HG02852 (cell line): ENCODE measurements at regions not wholly inside any gene's neighbourhood (a gene's known extent, or its start where the extent isn't known, plus 50 kb on each side); places are given as distances from the start of the nearest gene placed in this dataset.

Source experiments
- ATAC-seq: cut with Tn5 transposase; IDR thresholded peaks from one replicate; pipeline ENCODE4 v1.9.1; 2021; ENCODE audit warnings: mild to moderate bottlenecking, moderate library complexity; ENCODE audit not compliant: unreplicated experiment

- ATAC-seq, result no peak
Measured at GRCh38 chr6:76702187-76702586, 629.7 kb upstream of the IMPG1 start.

GRCh38 chr6:76701610-76702009 is 629.1 kb upstream of the IMPG1 start:
- no peak for ATAC-seq

GRCh38 chr6:76697585-76697984 is 625.1 kb upstream of the IMPG1 start:
- no peak for ATAC-seq

GRCh38 chr6:76694795-76695194 is 622.3 kb upstream of the IMPG1 start:
- no peak for ATAC-seq

GRCh38 chr6:76684875-76685274 is 612.4 kb upstream of the IMPG1 start:
- no peak for ATAC-seq

GRCh38 chr6:76683985-76684384 is 611.5 kb upstream of the IMPG1 start:
- ATAC-seq, result no peak

DNA sequence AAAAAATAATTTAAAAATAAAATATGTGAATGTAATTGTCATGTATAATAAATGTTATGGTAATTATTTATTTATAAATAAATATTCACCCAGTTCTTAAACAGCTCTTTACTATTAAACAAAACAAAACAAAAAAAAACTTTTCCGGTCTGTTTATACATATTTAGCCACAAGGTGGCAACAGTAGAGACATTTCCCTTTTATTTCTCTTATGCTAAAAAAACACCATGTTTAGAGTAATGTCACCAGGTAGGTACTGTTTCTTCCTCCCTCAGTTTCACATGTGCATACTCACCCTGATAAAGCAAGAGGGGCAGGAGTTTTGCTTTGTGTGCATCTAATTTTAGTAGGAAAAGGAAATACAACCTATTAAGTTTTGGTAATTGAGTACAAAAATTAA is 610.4 kb upstream of the IMPG1 start:
- no peak for ATAC-seq

DNA sequence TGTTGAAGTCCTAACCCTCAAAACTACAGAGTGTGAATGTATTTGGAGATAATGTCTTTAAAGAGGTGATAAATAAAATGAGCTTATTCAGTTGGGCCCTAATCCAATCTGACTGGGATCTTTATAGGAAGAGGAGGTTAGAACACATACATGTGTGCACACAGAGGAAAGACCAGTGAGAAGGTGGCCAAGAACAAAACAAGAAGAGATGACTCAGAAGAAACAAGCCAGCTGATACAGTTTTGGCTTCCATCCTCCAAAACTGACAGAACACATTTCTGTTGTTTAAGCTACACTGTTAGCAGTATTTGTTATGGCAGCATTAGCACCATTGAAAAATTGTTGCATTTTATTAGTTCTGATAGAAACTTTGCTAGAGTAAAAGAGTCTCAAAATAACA is 609.3 kb upstream of the IMPG1 start:
- no peak for ATAC-seq

GRCh38 chr6:76677017-76677416 is 604.6 kb upstream of the IMPG1 start:
- ATAC-seq, result no peak

GRCh38 chr6:76671751-76672150 is 599.3 kb upstream of the IMPG1 start:
- ATAC-seq, result no peak

GRCh38 chr6:76644231-76644630 is 571.8 kb upstream of the IMPG1 start:
- ATAC-seq, result no peak

GRCh38 chr6:76639941-76640340 is 567.5 kb upstream of the IMPG1 start:
- no peak for ATAC-seq

- ATAC-seq, result no peak
Measured at GRCh38 chr6:76634695-76635094, 562.2 kb upstream of the IMPG1 start.

DNA sequence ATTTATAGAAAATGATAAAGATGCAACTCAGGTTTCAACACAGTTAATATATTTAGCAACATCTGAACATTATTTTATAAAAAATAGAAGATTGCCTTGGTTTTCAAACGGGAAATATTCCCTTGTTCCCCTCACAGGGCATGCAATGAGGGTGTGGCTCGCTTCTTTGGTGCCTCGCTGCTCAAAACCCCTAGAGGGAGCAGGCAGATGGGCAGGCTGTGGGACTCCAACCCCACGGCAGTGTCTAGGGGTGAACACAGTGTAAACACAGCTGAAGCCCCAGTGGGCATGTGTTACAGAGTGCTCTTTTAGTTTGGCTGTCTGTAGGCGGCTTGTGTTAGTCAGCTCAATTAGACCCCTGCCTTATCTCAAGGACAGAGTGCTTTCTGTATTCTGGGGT is 560.8 kb upstream of the IMPG1 start:
- ATAC-seq, result no peak

DNA sequence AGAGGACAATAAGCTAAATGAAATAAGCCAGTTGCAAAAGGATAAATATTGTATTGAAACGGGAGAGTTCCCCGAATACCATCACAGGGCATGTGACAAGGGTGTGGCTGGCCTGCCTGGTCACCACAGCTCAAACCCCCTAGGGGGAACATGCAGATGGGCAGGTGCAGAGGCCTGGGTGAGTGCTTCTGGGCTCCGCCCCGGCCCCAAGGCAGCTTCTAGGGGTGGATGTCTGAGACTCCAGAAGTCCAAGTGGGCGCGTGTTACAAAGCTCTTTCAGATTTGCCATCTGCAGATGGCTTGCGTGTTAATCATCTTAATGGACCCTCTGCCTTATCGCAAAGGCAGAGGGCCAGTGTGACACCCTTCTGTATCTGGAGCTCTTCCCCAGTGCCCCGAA is 559.2 kb upstream of the IMPG1 start:
- ATAC-seq, result no peak

DNA sequence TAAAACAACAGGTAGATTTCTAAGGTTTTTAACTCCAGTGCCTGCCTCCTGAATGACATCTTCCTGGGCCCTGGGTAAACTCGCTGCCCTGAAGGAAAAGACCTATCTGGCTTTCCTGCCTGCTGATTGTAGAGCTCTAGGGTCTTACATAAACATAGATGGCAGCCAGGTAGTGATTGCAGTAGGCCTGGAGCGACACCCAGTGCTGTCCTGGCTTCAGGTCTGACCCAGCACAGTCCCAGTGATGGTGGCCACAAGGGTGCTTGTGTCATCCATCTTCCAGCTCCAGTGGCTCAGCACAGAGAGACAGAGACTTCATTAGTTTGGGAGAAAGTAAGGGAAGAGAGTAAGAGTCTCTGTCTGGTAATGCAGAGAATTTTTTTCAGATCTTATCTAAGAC is 542.9 kb upstream of the IMPG1 start:
- ATAC-seq, result no peak

DNA sequence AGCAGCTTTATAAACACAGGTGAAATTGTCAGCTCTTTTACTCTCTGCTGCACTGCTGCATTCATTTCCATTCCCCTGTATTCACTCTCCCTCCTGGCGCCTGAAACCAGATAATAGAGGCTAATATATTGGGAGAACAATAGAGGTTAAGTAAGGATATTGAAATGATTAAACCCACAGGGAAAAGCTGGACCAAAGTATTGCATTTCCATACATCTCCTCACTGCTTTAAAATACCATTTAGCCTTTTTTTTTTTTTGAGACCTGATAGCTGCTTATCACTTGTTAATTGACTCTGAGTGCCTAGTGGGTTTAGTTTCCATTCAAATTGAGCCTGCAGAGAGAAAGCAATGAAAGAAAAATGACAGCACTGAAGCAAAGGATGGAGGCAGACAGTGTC is 540.5 kb upstream of the IMPG1 start:
- no peak for ATAC-seq

GRCh38 chr6:76609160-76609559 is 536.7 kb upstream of the IMPG1 start:
- ATAC-seq, result no peak

- ATAC-seq, result no peak
Measured at GRCh38 chr6:76594109-76594508, 521.6 kb upstream of the IMPG1 start.

- no peak for ATAC-seq
Measured at GRCh38 chr6:76593668-76594067, 521.2 kb upstream of the IMPG1 start.

- ATAC-seq, result no peak
Measured at GRCh38 chr6:76592566-76592965, 520.1 kb upstream of the IMPG1 start.

- no peak for ATAC-seq
Measured at GRCh38 chr6:76587271-76587670, 514.8 kb upstream of the IMPG1 start.

GRCh38 chr6:76584121-76584520 is 511.7 kb upstream of the IMPG1 start:
- no peak for ATAC-seq

DNA sequence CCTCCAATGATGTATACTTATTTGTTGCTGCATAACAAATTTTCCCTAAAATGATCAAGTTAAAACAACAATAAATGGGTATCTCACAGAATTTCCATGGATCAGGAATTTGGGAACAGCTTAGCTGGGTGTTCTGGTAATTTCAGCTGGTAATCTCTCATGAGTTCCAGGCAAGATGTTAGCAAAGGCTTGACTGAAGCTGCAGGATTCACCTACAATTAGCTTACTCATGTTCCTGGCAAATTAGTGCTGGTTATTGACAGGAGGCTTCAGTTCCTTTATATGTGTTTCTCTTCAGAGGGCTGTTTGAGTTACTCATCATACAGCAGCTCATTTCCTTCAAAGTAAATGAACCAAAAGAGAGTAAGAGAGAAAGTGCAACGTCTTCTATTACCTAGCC is 506.3 kb upstream of the IMPG1 start:
- ATAC-seq, result no peak
